ENCODE measurements at regions not wholly inside any gene's neighbourhood (a gene's known extent, or its start where the extent isn't known, plus 50 kb on each side); places are given as distances from the start of the nearest gene placed in this dataset.

GRCh38 chr3:158920371-158920770 is 118.5 kb downstream of the MFSD1 start:
- DNase-seq (ENCODE audit: low read depth): no peak
- no peak overlapping the region for H3K4me3 ChIP-seq (ENCODE audit: low read depth, low read length)

GRCh38 chr3:158925021-158925420 is 123.2 kb downstream of the MFSD1 start:
- TF ChIP-seq MYC (IDR thresholded peaks at IDR 0.05; ENCODE audit: low read depth, low read length) (no peak), CTCF (IDR thresholded peaks at IDR 0.05; ENCODE audit: low read depth, low read length) (no peak), POLR2A (IDR thresholded peaks at IDR 0.05; ENCODE audit: extremely low read depth, insufficient read length) (no peak), MAX (IDR thresholded peaks at IDR 0.05; ENCODE audit: low read depth, low read length) (no peak)
- DNase-seq (ENCODE audit: low read depth): no peak
- no peak overlapping the region for H3K4me3 ChIP-seq (ENCODE audit: low read depth, low read length)

More at GRCh38 chr3:158920371-158920770, 118.5 kb downstream of the MFSD1 start:
- TF ChIP-seq CTCF (IDR thresholded peaks at IDR 0.05; ENCODE audit: low read depth, low read length) (no peak), MYC (IDR thresholded peaks at IDR 0.05; ENCODE audit: low read depth, low read length) (no peak), MAX (IDR thresholded peaks at IDR 0.05; ENCODE audit: low read depth, low read length) (no peak), POLR2A (IDR thresholded peaks at IDR 0.05; ENCODE audit: extremely low read depth, insufficient read length) (no peak)

GRCh38 chr3:158925828-158926494 is 124.1 kb downstream of the MFSD1 start:
- no peak for TF ChIP-seq POLR2A (IDR thresholded peaks at IDR 0.05; ENCODE audit: extremely low read depth, insufficient read length)
- TF ChIP-seq MYC (IDR thresholded peaks at IDR 0.05; ENCODE audit: low read depth, low read length): no peak
- TF ChIP-seq CTCF (IDR thresholded peaks at IDR 0.05; ENCODE audit: low read depth, low read length): no peak
- no peak for TF ChIP-seq MAX (IDR thresholded peaks at IDR 0.05; ENCODE audit: low read depth, low read length)

GRCh38 chr3:158935846-158936245 is 134.0 kb downstream of the MFSD1 start:
- DNase-seq (ENCODE audit: low read depth): no peak
- H3K4me3 ChIP-seq (ENCODE audit: low read depth, low read length): no peak overlapping the region
- TF ChIP-seq POLR2A (IDR thresholded peaks at IDR 0.05; ENCODE audit: extremely low read depth, insufficient read length): no peak
- no peak for TF ChIP-seq CTCF (IDR thresholded peaks at IDR 0.05; ENCODE audit: low read depth, low read length)
- no peak for TF ChIP-seq MAX (IDR thresholded peaks at IDR 0.05; ENCODE audit: low read depth, low read length)
- TF ChIP-seq MYC (IDR thresholded peaks at IDR 0.05; ENCODE audit: low read depth, low read length): no peak

More at GRCh38 chr3:158925828-158926494, 124.1 kb downstream of the MFSD1 start:
- H3K4me3 ChIP-seq (ENCODE audit: low read depth, low read length): no peak overlapping the region
- no peak for DNase-seq (ENCODE audit: low read depth)

- no peak for TF ChIP-seq CTCF (IDR thresholded peaks at IDR 0.05; ENCODE audit: low read depth, low read length)
- TF ChIP-seq POLR2A (IDR thresholded peaks at IDR 0.05; ENCODE audit: extremely low read depth, insufficient read length): no peak
- TF ChIP-seq MYC (IDR thresholded peaks at IDR 0.05; ENCODE audit: low read depth, low read length): no peak
- TF ChIP-seq MAX (IDR thresholded peaks at IDR 0.05; ENCODE audit: low read depth, low read length): no peak
- H3K4me3 ChIP-seq (ENCODE audit: low read depth, low read length): no peak overlapping the region
- no peak for DNase-seq (ENCODE audit: low read depth)
These were observed 134.8 kb downstream of the MFSD1 start for GRCh38 chr3:158936530-158937113.

All from NB4 (cell line).